HG03045 (cell line): ENCODE measurements at regions not wholly inside any gene's neighbourhood (a gene's known extent, or its start where the extent isn't known, plus 50 kb on each side); places are given as distances from the start of the nearest gene placed in this dataset.

Source experiments
- ATAC-seq: cut with Tn5 transposase; IDR thresholded peaks from one replicate; pipeline ENCODE4 v1.9.1; 2021; ENCODE audit warnings: mild to moderate bottlenecking, moderate library complexity; ENCODE audit not compliant: unreplicated experiment

GRCh38 chr2:44877417-44877816 lies 64.1 kb upstream of the SIX3 start:
- ATAC-seq: no peak

DNA sequence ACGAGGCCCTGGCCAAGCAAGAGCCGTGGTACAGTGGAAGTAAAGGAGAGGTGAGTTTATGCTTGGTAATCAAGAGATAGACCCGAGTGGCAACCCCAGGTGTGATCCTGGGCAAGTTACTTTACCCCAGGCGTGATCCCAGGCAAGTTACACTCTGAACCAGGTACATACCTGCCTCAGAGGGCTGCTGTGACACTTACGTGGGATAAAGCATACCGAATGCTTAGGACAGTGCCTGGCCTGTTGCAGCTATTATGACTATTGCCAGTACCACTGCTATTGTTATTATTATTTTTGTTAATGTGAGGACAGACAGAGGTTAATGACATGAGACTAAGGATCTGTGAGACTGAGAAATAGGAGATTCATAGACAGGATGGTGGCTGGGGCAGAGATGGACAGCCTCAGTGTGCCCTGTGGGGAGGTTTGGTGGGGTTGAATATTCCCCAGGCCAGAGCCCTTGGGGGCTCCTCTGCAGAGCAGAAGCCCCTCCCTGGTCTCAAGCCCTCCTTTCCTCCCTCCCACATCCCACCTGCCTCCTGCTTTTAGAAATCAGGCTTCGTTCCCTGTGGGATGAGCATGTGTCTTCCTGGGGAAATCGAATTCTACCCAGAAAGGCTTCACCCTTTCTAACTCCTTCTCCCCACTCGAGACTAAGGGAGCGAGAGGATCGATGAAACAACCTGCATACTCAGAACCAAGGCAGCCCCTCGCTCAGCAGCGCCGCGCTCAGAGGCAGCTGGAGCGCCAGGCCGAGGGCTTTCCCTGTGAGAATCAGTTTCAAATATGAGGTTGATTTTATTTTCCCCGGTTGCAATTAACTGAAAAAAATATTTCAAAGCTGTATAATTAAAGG lies 62.0 kb upstream of the SIX3 start:
- ATAC-seq: no peak

- no peak for ATAC-seq
These were observed 61.4 kb upstream of the SIX3 start for GRCh38 chr2:44880125-44880483.

GRCh38 chr2:44881856-44882255 lies 59.6 kb upstream of the SIX3 start:
- ATAC-seq: no peak

- no peak for ATAC-seq
These were observed 58.1 kb upstream of the SIX3 start for GRCh38 chr2:44883356-44883755.

GRCh38 chr2:44884231-44884630 lies 57.3 kb upstream of the SIX3 start:
- no peak for ATAC-seq

DNA sequence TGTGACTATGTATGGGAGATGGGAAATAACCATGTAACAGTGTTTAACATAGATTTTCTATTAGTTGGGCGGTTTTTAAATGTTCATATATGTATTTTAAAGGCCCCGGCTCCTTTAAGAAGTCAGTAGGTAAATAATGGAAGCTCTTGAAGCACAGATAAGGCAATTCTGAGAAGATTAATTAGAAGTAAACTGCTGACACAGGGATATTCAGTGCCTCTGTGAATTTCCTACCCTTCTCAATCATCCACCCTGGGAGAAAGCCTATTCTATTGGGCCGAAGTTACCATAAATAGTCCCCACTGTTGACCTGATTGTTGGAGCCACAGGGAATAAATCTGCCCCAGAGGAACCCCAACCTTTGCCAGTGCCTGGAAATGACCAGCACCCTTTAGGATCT lies 56.8 kb upstream of the SIX3 start:
- ATAC-seq: no peak

DNA sequence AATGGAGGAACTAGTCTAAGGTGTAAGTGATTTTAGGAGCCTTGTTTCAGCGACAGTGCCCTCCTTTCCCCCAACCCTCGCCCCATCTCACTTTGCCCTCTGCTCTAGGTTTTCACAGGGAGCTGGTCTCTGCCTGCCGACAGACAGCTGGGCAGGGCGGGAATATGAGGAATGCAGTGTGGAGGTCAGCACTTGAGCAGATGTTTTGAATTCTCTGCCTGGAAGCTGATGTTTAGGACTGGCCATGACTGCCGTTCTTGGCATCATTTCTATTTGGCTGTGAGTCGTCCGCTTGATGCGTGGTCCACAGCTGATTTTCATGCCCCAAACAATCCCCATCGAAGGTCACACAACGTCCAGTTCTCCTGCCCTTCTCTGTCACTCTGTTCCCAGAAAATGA lies 55.1 kb upstream of the SIX3 start:
- no peak for ATAC-seq

DNA sequence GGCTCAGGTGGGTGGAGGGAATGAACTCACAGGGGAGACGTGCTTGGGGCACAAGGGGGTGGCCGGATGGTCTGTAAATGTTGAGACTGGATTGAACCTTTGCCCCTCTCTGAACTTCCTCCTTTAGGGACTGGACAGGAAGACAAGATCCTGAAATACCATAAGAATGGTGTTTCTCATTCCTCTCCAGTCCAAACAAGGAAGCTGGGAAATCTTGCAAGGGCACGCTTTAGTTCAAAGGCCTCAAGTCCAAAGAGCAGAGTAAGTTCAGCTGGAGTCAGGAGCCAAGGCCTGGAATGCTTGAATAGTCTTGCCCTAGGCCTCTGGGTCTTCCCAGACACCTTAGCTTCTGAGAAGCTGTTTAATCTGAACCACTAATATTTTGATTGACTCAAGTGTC lies 52.4 kb upstream of the SIX3 start:
- ATAC-seq: no peak
